ENCODE measurements at regions not wholly inside any gene's neighbourhood (a gene's known extent, or its start where the extent isn't known, plus 50 kb on each side); places are given as distances from the start of the nearest gene placed in this dataset.

GRCh38 chr3:99481561-99481960 is 156.8 kb upstream of the COL8A1 start:
- Histone ChIP-seq H3K27me3 (ENCODE audit: insufficient read depth, poor library complexity, severe bottlenecking) (no peaks in the 10 kb centered on the region), H3K4me1 (ENCODE audit: insufficient read depth, poor library complexity, severe bottlenecking) (no peaks in the 10 kb centered on the region), H3K27ac (ENCODE audit: poor library complexity, severe bottlenecking) (no peak overlapping the region), H3K4me3 (ENCODE audit: severe bottlenecking) (no peak overlapping the region), H3K36me3 (ENCODE audit: low read depth) (no peaks in the 10 kb centered on the region), H3K9me3 (ENCODE audit: severe bottlenecking) (peaks cover 9% of the 10 kb centered on the region)
- DNase-seq (ENCODE audit: low spot score), result no peak
- TF ChIP-seq CTCF (IDR thresholded peaks at IDR 0.05; ENCODE audit: poor library complexity, severe bottlenecking), result no peak
- ATAC-seq (ENCODE audit: low read depth), result no peak

- Histone ChIP-seq H3K4me3 (ENCODE audit: severe bottlenecking) (no peak overlapping the region), H3K27ac (ENCODE audit: poor library complexity, severe bottlenecking) (no peak overlapping the region), H3K9me3 (ENCODE audit: severe bottlenecking) (peaks cover 9% of the 10 kb centered on the region), H3K36me3 (ENCODE audit: low read depth) (no peaks in the 10 kb centered on the region), H3K27me3 (ENCODE audit: insufficient read depth, poor library complexity, severe bottlenecking) (no peaks in the 10 kb centered on the region), H3K4me1 (ENCODE audit: insufficient read depth, poor library complexity, severe bottlenecking) (no peaks in the 10 kb centered on the region)
- TF ChIP-seq CTCF (IDR thresholded peaks at IDR 0.05; ENCODE audit: poor library complexity, severe bottlenecking), result no peak
- DNase-seq (ENCODE audit: low spot score), result no peak
- no peak for ATAC-seq (ENCODE audit: low read depth)
These were observed 158.6 kb upstream of the COL8A1 start for GRCh38 chr3:99479768-99480167.

DNA sequence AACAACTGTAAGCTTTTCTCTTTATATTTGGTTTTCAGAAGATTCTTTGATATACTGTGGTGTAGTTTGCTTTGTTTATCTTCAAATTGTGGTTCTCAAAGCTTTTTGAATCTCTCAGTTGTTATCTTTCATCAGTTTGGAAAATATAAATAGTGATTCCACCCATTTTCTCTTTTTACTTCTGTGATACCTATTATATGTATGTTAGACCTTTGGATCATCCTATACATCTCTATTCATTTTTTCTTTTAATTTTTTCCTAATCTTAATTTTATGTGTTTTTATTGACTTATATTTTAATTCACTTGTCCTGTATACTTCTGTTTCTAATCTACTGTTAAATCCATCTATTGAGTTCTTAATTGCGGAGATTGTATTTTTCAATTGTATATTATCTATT is 160.7 kb upstream of the COL8A1 start:
- Histone ChIP-seq H3K36me3 (ENCODE audit: low read depth) (no peaks in the 10 kb centered on the region), H3K4me3 (ENCODE audit: severe bottlenecking) (no peak overlapping the region), H3K27me3 (ENCODE audit: insufficient read depth, poor library complexity, severe bottlenecking) (no peaks in the 10 kb centered on the region), H3K9me3 (ENCODE audit: severe bottlenecking) (peaks cover 9% of the 10 kb centered on the region), H3K27ac (ENCODE audit: poor library complexity, severe bottlenecking) (no peak overlapping the region), H3K4me1 (ENCODE audit: insufficient read depth, poor library complexity, severe bottlenecking) (no peaks in the 10 kb centered on the region)
- no peak for TF ChIP-seq CTCF (IDR thresholded peaks at IDR 0.05; ENCODE audit: poor library complexity, severe bottlenecking)
- no peak for ATAC-seq (ENCODE audit: low read depth)
- no peak for DNase-seq (ENCODE audit: low spot score)

DNA sequence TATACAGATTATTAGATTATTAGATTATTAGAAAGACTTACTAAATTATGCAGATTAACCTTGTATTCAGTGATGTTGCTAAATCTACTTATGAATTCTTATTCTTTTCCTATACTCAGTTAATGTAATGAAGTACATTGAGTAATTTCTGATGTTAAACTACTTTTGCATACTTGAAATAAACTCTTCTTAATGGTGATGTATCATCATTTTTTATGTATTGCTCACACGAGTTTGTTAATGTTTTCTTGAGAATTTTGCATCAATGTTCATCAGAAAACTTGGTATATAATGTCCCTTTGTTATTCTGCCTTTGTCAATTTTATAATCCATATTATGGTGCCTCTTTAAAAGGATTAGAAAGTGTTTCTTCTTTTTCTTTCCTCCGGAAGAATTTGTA is 163.2 kb upstream of the COL8A1 start:
- Histone ChIP-seq H3K27ac (ENCODE audit: poor library complexity, severe bottlenecking) (no peak overlapping the region), H3K4me3 (ENCODE audit: severe bottlenecking) (no peak overlapping the region), H3K9me3 (ENCODE audit: severe bottlenecking) (peaks cover 9% of the 10 kb centered on the region), H3K4me1 (ENCODE audit: insufficient read depth, poor library complexity, severe bottlenecking) (no peaks in the 10 kb centered on the region), H3K36me3 (ENCODE audit: low read depth) (no peaks in the 10 kb centered on the region), H3K27me3 (ENCODE audit: insufficient read depth, poor library complexity, severe bottlenecking) (no peaks in the 10 kb centered on the region)
- TF ChIP-seq CTCF (IDR thresholded peaks at IDR 0.05; ENCODE audit: poor library complexity, severe bottlenecking), result no peak
- ATAC-seq (ENCODE audit: low read depth) (no peak), DNase-seq (ENCODE audit: low spot score) (no peak)

- Histone ChIP-seq H3K36me3 (ENCODE audit: low read depth) (no peaks in the 10 kb centered on the region), H3K9me3 (ENCODE audit: severe bottlenecking) (peaks cover 9% of the 10 kb centered on the region), H3K4me1 (ENCODE audit: insufficient read depth, poor library complexity, severe bottlenecking) (no peaks in the 10 kb centered on the region), H3K27me3 (ENCODE audit: insufficient read depth, poor library complexity, severe bottlenecking) (no peaks in the 10 kb centered on the region), H3K27ac (ENCODE audit: poor library complexity, severe bottlenecking) (no peak overlapping the region), H3K4me3 (ENCODE audit: severe bottlenecking) (no peak overlapping the region)
- DNase-seq (ENCODE audit: low spot score) (no peak), ATAC-seq (ENCODE audit: low read depth) (no peak)
- no peak for TF ChIP-seq CTCF (IDR thresholded peaks at IDR 0.05; ENCODE audit: poor library complexity, severe bottlenecking)
These were observed 163.6 kb upstream of the COL8A1 start for GRCh38 chr3:99474776-99475175.

Data from RWPE2 (cell line).